SKM-1 treated with dmso at 0.1 percent for 144 hours (cell line): ENCODE measurements at regions not wholly inside any gene's neighbourhood (a gene's known extent, or its start where the extent isn't known, plus 50 kb on each side); places are given as distances from the start of the nearest gene placed in this dataset.
"Not testable (repeated sequence)": the region's sequence is repeated elsewhere in the genome, so short reads cannot be mapped to it uniquely, and the experiment has no call there.

Source experiments
- DNase-seq: peaks from one replicate; lab custom pipeline; 2025; ENCODE audit not compliant: unreplicated experiment; lab: John Stamatoyannopoulos, UW

DNA sequence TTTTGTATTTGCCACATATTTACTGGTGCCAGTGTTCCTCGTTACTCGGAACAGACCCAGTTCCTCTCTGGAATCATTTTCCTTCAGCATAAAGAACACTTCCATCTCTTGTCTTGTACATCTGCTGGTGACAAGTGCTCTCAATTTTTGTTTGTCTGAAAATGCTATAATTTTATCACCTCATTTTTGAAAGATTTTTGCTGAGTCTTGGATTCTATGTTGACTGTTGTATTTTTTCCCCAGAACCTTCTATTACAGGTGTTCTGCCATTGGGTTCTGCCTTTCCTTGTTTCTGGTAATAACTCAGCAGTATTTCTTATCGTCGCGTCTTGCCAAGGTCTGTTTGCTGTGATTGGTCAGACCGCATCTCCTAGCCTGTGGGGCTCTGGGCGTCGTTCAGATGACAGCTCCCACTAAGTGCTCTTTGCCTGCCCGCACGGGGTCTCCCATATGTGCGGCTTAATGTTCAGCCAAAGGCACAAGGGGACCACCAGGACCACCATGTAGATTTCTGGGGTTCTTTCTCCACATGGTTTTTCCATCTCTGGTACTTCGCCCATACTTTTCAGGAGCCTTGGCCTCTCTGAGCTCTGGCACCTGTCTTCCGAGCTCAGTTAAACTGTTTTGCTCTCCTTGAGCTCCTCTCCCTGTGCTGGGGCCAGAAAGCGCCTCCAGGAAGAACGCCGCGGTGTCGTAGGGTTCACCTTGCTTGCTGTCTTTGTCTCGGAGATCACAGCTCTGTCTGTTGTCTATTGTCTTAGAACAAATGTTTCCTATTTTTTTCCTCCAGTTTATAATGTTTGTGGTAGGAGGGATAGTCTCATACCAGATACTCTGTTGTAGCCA is 80.0 kb downstream of the METRNL start:
- no peak for DNase-seq

DNA sequence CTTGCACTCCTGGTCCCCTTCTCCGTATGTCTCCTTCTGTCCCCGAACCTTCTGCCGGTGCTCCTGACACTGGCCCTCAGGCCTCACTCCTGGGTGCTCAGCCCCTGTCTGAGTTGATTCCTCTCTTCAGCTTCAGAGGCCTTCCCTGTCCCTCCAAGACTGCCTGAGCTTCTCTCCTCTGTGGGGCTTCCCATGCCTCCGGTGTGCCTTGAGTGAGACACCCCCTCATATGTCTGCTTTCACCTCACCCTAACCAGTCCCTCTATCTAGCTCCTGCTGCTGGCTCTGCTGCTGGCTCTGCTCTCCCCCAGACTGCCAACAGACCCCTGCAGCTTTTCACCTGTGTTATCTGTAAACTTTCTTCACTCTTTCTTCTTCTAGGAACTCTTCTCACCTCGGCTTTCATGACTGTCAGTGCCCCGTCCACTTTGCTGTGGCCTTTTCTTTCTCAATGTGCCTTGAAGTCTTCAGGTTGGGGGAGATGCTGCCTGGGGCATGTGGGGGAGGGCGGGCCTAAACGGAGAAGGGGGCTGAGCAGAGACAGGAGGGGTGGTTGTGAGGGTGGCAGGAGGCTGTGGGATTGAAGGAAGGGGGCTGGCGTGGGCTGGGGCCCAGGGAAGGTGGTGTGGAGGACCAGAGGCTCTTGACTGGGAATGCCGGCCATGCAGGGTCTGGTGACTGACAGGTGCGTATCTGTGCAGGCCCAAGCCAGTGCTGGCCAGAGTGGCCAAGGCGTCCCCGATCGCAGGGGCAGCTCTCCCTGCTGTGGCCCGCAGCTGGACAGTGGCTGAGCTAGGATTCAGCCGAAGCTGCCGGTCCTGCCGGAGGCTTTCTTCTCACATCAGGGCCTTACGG is 81.3 kb downstream of the METRNL start:
- DNase-seq: no peak

DNA sequence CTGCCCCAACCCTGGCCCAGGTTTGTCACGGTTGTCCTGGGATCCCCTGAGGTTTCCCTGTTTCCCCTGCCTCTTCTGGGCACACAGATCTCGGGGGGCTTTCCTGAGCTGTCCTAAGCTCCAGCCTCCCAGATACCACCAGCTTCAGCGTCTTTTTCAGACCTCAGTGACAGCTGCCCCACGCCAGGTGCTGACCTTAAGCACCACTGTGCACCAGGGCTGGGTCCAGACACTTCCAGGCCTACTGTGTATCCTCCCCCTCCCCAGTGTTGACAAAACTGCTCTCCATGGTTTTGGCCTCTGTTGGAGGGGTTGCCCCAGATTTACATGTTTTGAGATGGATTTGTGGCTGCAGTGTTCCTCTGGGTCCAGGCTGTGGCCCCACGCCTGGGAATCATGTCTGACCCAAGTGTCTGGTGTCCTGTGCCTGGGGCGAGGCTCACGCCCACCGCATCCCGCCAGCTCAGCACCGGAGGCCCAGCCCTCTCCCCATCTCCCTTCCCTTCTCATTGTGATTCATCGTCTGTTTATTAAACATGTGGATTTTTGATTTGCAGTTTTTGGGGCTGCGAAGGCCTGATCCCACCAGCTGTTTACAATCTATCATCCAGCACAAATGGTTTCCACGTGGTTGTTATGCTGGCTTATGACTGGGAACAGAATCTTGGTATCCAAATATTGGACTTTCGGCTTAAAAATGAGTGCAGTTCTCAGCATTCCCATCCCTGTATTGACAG is 82.1 kb downstream of the METRNL start:
- no peak for DNase-seq

DNA sequence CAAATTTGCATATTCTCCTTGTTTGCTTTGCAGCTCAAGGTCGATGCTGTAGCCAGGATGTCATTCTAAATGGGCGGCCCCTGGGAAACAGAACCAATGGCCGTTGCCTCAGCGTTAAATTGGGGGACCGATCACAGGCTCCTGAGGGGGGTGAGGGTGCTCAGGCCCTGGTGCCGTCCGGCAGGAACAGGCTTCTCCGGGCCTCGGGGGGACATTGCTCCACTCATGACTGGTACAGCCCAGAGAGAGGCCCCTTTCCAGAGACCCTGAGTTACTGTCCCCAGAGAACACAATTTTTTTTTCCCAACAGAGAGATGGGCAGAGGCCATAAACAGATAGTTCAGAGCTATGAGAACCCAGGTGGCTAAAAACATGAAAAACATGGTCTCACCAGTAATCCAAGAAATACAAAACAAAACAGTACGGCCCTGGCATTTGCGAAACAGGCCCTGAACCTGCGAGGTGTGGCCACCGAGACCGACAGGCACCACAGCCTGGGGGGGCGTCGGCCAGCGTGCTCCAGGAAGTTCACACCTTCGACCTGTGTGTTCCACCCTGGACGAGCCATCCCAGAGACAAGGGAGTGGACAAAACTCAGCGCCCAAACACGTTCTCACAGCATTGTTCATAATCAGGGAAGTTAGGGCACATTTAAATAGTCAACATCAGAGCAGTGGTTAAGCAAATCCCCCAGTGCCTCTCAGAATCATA is 82.8 kb downstream of the METRNL start:
- no peak for DNase-seq

DNA sequence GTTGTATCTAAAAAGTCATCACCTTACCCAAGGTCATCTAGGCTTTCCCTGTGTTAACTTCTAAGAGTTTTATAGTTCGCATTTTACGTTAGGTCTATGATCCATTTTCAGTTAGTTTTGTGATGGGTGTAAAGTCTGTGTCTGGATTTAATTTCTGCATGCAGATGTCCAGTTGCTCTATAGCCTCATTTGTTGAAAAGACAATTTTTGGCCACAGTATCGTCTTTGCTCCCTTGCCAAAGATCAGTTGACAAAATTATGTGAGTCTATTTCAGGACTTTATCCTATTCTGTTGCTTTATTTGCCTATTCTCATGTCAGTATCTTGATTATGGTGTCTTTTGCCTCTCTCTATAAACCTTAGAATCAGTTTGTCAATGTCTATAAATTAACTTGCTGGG is 85.1 kb downstream of the METRNL start:
- DNase-seq: no peak

DNA sequence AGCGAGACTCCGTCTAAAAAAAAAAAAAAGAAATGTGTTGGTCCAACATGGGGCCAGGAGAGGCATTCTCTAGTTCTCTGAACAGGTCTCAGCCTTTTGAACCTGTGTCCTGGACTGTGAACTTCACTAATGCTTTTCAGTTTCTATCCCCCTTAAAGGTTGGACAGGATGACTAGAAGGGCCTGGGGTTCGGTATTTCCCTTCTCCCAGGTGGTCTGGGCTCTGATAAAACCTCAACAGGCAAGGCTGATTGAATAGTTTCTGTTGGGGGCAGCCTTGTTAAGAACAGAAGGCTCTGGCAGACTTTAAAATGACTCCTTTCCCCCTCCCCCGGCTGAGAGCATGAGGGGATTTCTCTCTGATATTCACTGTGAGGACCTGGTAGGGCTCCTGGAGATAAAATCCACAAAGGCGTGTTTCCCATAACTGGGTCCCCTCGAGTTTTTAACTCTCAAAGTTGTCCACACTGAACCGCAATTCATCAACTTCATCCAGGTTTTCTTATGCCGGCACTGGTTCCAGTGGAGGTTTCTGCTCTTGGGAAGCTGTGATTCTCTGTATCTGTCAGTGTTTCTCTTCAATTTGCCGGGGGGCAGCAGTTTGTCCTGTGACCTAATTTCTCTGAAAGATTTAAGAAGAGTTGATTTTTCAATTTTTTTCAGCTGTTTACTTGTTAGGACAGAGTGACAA is 91.3 kb downstream of the METRNL start:
- DNase-seq: no peak

DNA sequence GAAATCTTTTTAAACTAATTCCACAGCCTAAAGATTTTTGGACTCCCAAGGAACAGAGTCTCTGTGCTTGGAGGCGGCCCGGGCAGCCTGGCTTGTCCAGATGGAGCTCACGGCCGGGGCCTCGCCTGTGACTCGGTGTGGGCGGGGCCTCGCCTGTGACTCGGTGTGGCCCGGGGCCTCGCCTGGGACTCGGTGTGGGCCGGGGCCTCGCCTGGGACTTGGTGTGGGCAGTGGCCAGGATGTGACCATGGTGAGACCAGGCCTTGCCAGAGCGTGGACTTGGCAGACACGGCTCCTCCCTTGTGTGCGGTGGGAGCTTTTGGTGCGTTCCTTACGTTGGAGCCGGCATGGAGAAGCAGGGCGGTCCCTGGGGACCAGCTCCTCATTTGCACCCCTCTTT is 92.3 kb downstream of the METRNL start:
- no peak for DNase-seq

DNA sequence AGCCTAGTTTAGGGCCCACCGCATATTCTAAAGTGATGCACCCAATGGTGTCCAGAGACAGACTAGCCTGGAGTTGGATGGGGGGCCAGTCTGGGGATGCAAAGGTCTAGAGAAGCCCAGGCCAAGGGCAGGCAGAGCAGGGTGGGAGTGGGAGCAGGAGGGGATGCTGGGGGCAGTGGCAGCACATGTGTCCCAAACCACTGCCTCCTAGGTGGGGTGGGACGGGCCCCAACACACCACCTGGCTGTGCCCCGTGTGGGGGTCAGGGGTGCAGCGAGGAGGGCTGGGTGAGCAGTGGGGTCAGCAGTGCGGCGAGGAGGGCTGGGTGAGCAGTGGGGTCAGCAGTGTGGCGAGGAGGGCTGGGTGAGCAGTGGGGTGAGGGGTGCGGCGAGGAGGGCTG is 92.7 kb downstream of the METRNL start:
- DNase-seq: not testable (repeated sequence)

DNA sequence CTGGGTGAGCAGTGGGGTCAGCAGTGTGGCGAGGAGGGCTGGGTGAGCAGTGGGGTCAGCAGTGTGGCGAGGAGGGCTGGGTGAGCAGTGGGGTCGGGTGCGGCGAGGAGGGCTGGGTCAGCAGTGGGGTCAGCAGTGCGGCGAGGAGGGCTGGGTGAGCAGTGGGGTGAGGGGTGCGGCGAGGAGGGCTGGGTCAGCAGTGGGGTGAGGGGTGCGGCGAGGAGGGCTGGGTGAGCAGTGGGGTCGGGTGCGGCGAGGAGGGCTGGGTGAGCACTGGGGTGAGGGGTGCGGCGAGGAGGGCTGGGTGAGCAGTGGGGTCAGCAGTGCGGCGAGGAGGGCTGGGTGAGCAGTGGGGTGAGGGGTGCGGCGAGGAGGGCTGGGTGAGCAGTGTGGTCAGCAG is 93.2 kb downstream of the METRNL start:
- DNase-seq: not testable (repeated sequence)

DNA sequence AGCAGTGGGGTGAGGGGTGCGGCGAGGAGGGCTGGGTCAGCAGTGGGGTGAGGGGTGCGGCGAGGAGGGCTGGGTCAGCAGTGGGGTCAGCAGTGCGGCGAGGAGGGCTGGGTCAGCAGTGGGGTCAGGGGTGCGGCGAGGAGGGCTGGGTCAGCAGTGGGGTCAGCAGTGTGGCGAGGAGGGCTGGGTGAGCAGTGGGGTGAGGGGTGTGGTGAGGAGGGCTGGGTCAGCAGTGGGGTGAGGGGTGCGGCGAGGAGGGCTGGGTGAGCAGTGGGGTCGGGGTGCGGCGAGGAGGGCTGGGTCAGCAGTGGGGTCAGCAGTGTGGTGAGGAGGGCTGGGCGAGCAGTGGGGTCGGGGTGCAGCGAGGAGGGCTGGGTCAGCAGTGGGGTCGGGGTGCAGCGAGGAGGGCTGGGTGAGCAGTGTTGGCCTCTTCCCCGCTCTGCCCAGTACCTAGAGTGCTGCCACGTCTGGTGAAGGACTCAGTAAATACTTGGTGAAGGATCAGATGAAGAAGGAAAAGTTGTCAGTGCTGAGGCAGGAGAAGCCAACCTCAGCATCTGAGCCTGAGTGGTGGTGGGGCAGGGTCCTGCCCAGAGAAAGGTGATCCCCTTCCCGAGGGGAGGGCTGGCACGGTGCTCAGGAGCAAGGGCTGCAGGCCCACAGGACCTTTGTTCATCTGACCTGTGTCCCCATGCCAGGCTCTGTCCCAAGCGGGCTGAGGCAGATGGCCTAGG is 93.9 kb downstream of the METRNL start:
- DNase-seq: not testable (repeated sequence)

DNA sequence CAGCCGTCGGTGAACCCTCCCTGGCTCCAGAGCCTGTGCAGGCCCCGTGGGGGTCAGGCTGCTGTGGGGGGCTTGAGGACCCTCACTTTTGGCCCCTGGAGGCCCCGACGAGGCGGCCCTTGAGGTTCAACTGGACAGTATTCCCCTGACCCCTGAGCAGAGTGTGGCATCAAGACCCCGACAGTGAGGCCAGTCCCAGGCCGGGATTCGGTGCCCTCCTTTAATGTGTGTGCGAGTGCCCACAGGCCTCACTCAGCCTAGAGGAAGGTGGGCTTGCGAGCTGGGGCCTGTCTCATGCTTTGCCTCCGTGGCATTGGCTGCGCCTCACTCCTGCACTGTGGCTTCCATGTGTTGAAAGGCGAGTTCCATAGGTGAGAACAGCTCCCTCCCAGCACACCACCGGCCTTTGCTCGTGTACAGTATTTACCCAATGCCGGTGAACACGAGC is 94.5 kb downstream of the METRNL start:
- DNase-seq: no peak

DNA sequence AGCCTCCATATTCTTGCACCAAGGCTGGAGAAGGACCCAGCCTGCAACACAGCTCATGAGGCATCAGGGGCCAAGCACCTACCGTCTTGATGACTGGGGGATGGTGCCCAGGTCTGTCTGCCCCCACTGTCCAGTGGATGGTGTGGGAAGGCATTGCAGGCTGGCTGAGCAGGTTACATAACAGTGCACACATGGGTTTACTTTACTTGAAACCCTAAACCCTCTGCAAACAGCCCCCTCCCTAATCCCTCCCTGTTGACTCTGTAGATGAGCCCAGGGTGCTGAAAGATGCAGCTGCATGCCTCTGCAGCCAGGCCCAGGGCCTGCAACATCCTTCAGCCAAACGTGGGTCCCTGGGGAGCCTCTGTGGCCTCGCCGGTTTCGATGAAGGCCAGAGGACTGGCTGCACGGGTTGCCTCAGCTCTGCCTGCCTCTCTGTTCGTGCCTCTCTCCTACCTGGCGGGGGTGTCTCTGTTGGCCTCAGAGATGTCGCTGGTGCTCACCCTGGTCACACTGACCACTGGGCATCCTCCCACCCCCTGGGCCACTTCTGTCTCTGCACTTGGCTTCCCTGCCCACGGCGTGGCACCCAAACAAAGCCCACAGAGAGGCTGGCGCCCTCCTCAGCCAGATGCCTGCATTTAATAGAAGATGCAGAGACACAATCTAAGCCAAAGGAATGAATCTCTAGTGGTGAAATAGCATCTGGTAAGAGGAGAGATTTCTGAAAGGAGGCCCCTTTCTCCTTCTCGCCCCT is 95.1 kb downstream of the METRNL start:
- DNase-seq: no peak

DNA sequence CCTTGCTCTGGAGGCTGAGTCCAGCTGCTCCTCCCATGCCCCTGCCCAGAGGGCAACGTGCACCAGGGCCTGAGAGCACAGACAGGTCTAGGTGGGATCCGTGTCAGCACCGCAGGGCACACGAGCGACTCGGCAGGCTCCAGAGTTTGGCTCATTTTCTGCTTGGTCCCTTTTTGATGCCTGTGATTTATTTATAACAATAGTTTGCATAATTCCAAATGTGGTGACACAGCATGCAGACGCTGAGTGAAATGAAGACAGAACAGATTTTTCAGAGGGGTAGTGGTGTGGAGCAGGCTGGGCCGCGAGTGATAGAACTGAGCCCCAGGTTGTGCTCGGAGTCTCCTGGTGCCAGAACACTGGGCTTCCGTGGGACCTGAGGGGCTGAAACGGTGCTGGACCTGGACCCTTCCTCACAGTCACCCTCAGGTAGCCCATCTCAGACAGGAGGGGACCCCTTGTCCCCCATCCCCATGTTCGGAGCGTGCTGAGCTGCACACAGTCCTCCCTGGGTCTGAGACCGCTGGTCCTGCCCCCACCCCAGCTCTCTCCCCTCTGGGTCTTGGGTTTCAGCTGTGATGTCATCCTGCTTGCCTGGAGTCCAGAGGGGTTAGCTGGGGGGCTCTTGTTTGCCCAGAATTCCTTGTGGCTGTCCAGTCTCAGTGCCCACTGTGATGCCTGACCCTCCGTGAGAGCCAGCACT is 95.9 kb downstream of the METRNL start:
- DNase-seq: no peak

DNA sequence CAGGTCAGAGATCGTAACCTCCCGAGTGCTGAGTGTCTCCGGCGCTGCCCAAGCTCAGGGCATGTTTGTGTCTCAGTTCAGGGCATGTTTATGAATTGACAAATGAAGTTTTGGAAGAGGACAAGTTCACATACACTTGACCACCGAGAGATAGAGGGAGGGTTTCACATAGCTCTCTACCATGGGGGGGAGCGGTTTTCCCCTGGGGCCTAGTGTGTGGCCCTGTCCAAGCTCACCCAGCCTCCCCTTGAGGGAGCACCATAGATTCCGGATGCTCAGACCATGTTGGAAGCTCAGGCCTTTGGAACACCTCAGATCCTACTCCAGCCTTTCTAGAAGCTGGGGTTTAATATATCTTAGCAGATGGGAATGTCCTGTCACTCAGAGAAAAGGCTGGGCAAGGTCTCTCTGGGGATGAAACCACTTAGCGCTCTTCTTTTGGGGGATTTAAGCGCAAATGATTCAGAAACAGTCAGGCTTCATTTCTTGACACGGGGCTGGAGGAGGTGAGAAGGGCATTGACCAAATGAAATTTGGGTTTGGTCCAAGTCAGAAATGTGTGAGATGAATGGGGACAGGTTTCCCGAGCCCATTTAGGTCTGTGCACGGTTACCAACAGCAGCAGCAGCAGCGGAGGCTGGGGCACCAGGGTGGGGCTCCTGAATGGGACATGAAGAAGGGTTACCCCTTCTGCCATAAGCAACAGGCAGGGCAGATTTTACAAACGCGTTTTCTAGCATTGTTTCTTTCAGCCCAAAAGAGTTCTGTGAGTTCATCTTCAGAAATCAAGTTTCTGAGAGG is 96.6 kb downstream of the METRNL start:
- no peak for DNase-seq

DNA sequence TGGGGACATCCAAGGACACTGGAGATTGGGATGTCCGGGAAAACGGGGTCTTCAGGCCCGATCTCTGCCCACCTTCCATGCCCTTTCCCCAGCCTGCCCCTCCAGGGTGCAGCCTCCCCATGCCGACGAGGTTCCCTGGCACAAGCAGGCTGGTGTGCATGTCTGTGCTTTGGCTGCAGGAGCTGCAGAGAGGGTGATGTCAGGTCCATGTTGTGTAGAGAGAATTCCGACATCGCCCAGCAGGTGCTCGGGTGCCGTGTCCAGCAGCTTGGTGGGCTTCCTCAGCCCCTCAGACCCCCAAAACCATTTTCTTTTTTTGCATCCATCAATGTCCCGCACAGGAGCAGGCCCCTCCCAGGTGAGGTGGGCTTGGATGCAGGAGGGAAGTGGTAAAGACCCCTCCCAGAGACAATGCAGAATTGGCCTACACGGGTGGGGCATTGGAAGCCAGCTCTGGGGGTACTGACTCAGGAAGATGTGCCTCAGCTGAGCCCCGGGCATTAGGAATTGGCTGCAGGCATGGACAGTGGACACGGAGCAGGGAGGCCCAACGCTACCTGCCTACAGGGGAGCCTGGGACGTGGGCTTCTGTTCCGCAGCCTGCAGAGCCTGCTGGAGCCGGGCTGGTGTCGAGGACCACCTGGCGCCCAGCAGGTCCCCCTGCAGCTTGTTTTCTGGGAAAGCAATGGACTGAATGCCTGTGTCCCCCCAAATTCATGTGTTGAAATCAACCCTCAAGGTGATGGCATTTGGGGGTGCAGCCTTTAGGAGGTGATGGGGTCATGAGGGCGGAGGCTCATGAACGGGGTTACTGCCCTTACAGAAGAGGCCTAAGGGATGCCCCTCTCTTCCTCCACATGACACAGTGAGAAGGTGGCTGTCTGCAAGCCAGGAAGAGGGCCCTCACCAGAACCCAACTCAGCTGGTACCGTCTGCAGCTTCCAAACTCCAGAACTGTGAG is 97.5 kb downstream of the METRNL start:
- DNase-seq: no peak
